ENCODE measurements at regions not wholly inside any gene's neighbourhood (a gene's known extent, or its start where the extent isn't known, plus 50 kb on each side); places are given as distances from the start of the nearest gene placed in this dataset.

GRCh38 chr16:35753559-35754390 is 2294.4 kb downstream of the TP53TG3F start:
- Histone ChIP-seq H3K27ac (no peak overlapping the region), H3K4me3 (no peak overlapping the region), H3K36me3 (no peaks in the 10 kb centered on the region), H3K9me3 (no peaks in the 10 kb centered on the region), H3K27me3 (no peaks in the 10 kb centered on the region), H3K4me1 (no peaks in the 10 kb centered on the region)
- no peak for DNase-seq (ENCODE audit: low spot score in 2 of 2)
- intact Hi-C loops (cut with DNase I): no loop called here
- TF ChIP-seq CTCF (IDR thresholded peaks at IDR 0.05): no peak

GRCh38 chr16:35754391-35755369 is 2295.3 kb downstream of the TP53TG3F start:
- no peak overlapping the region for H3K4me3 ChIP-seq
- no peaks in the 10 kb centered on the region for H3K27me3 ChIP-seq
- no peak for DNase-seq (ENCODE audit: low spot score in 2 of 2)
- H3K9me3 ChIP-seq: no peaks in the 10 kb centered on the region
- H3K36me3 ChIP-seq: no peaks in the 10 kb centered on the region
- intact Hi-C loops (cut with DNase I): no loop called here
- no peaks in the 10 kb centered on the region for H3K4me1 ChIP-seq
- H3K27ac ChIP-seq: no peak overlapping the region
- no peak for TF ChIP-seq CTCF (IDR thresholded peaks at IDR 0.05)

GRCh38 chr16:35788381-35788780 is 2329.0 kb downstream of the TP53TG3F start:
- Histone ChIP-seq H3K27me3 (no peaks in the 10 kb centered on the region), H3K36me3 (no peaks in the 10 kb centered on the region), H3K27ac (no peak overlapping the region), H3K4me3 (no peak overlapping the region), H3K9me3 (peaks cover 0 to 2% of the 10 kb centered on the region in 2 donors), H3K4me1 (no peaks in the 10 kb centered on the region)
- no peak for TF ChIP-seq CTCF (IDR thresholded peaks at IDR 0.05)
- intact Hi-C loops (cut with DNase I): no loop called here
- DNase-seq (ENCODE audit: low spot score in 2 of 2): no peak

GRCh38 chr16:35792516-35793285 is 2333.3 kb downstream of the TP53TG3F start:
- TF ChIP-seq CTCF (IDR thresholded peaks at IDR 0.05): no peak
- no peak overlapping the region for H3K4me3 ChIP-seq
- no peaks in the 10 kb centered on the region for H3K36me3 ChIP-seq
- no peak for DNase-seq (ENCODE audit: low spot score in 2 of 2)
- H3K27me3 ChIP-seq: no peaks in the 10 kb centered on the region
- intact Hi-C loops (cut with DNase I): no loop called here
- peaks cover 0 to 2% of the 10 kb centered on the region in 2 donors for H3K9me3 ChIP-seq
- no peak overlapping the region for H3K27ac ChIP-seq
- H3K4me1 ChIP-seq: no peaks in the 10 kb centered on the region

- Histone ChIP-seq H3K9me3 (no peaks in the 10 kb centered on the region), H3K27ac (no peak overlapping the region), H3K27me3 (no peaks in the 10 kb centered on the region), H3K4me3 (no peak overlapping the region), H3K36me3 (no peaks in the 10 kb centered on the region), H3K4me1 (no peaks in the 10 kb centered on the region)
- no peak for TF ChIP-seq CTCF (IDR thresholded peaks at IDR 0.05)
- DNase-seq (ENCODE audit: low spot score in 2 of 2): no peak
- intact Hi-C loops (cut with DNase I): no loop called here
These were observed 2334.2 kb downstream of the TP53TG3F start for GRCh38 chr16:35793601-35794000.
